ENCODE measurements at regions not wholly inside any gene's neighbourhood (a gene's known extent, or its start where the extent isn't known, plus 50 kb on each side); places are given as distances from the start of the nearest gene placed in this dataset.

- TF ChIP-seq, protein P1, sequence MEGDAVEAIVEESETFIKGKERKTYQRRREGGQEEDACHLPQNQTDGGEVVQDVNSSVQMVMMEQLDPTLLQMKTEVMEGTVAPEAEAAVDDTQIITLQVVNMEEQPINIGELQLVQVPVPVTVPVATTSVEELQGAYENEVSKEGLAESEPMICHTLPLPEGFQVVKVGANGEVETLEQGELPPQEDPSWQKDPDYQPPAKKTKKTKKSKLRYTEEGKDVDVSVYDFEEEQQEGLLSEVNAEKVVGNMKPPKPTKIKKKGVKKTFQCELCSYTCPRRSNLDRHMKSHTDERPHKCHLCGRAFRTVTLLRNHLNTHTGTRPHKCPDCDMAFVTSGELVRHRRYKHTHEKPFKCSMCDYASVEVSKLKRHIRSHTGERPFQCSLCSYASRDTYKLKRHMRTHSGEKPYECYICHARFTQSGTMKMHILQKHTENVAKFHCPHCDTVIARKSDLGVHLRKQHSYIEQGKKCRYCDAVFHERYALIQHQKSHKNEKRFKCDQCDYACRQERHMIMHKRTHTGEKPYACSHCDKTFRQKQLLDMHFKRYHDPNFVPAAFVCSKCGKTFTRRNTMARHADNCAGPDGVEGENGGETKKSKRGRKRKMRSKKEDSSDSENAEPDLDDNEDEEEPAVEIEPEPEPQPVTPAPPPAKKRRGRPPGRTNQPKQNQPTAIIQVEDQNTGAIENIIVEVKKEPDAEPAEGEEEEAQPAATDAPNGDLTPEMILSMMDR (IDR thresholded peaks at IDR 0.05; ENCODE audit: control extremely low read depth in 1 of 3, insufficient read depth in 1 of 3, low read depth in 1 of 3, low read length in 3 of 3): no peak
- TF ChIP-seq TAF7 (optimal IDR thresholded peaks at IDR 0.05; ENCODE audit: borderline replicate concordance, low read depth, low read length) (no peak), RXRA (IDR thresholded peaks at IDR 0.05; ENCODE audit: insufficient read depth, low read depth, low read length) (no peak), TAF1 (IDR thresholded peaks at IDR 0.05; ENCODE audit: low read depth, low read length) (no peak), POLR2A (IDR thresholded peaks at IDR 0.05; ENCODE audit: control extremely low read depth in 1 of 2, low read depth in 2 of 2, low read length in 2 of 2) (no peak), CHD1 (IDR thresholded peaks at IDR 0.05; ENCODE audit: low read depth, low read length) (no peak)
Observed at GRCh38 chr12:127966331-127966730, 300.6 kb upstream of the TMEM132C start.
